NCI-H748 (cell line): ENCODE measurements at regions not wholly inside any gene's neighbourhood (a gene's known extent, or its start where the extent isn't known, plus 50 kb on each side); places are given as distances from the start of the nearest gene placed in this dataset.
"Not testable (repeated sequence)": the region's sequence is repeated elsewhere in the genome, so short reads cannot be mapped to it uniquely, and the experiment has no call there.

Experiments
- DNase-seq: peaks from one replicate; lab custom pipeline; 2025; ENCODE audit not compliant: unreplicated experiment; lab: John Stamatoyannopoulos, UW

DNA sequence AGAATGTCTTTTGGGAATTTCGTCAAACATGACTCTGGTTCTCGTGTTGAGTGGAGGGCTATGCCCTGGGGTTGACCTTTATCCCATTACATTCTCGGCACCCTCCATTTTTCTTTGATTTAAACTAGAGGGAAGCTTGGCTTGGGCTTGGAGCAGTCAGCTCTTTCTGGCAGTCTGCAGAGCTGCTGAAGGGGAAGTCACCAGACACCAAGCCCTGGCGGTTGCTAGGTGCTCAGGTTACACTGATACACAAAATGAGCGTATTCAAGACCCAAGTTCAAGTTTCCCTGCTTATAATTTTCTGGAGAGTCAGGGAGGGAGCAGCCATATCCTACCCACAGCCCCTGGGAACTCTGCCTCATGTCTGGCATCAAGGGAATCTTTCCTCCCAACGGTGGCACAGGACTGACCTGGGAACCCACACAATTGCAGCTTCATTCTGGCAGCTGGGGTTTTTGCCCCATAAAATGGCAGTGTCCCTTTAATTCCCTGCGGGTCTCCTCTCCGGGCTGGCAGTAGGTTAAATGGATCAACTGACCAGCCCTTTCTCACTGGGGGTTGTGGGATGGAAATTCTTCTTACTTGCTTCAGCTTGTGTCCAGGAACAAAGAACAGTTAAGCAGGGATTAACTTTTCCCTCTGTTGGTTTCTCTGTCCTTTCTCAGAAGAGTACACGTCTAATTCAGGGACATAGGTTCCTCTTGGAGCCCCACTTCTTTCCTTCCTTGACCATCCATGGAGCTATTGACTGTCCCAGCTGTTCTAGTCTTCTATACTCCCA lies 110.0 kb upstream of the DLG1 start:
- no peak for DNase-seq

DNA sequence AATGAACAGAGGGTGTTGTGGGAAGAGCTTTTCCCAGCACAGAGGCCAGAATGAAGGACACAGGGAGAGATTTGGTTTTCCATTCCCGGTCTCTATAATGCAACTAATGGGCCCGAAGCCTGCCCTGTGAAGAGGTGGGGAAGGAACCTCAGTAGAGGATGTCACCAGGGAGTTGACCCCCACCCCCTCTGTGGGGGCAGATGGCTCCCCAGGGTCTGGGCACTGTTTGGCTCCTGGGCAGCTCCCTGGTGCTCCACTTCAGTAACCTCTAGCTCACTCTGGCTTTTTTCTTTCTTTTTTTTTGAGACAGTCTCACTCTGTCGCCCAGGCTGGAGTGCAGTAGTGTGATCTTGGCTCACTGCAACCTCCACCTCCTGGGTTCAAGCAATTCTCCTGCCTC lies 109.1 kb upstream of the DLG1 start:
- DNase-seq: no peak

DNA sequence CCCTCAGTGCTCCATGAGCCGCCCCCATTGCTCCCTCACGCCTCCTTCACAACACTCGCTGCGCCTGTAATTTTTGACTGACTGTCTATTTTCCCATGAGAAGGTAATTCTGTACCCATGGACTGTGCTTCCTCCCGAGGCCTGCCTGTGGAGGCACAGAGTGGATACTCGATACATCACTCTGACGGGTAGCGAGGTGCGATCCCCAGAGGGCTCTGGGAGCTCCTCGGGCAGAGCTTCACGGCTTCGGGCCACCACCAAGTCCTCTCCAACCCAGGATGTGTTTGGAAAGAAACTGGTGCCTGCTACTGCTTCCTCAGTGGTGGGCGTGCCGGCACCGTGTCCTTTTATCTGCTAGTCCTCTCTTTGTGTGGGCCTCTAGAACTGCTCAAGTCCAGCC lies 108.6 kb upstream of the DLG1 start:
- DNase-seq: no peak

DNA sequence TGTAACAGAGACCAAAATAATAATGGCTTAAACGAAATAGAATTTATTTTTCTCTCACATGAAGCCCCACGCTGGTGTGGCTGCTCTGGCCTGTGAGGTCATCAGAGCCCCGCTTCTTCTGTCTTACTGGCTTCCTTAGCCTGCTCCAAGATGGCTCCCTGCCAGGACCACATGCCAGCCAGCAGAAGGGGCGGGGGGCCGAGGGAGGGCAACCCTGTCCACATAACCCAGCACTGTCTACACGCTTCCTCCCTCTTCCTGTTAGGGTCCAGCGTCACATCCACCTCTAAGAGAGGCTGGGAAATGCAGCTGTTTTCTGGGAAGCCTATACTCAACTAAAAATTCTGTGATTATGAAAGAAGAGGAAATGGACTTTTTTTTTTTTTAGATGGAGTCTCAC lies 107.9 kb upstream of the DLG1 start:
- DNase-seq: no peak

DNA sequence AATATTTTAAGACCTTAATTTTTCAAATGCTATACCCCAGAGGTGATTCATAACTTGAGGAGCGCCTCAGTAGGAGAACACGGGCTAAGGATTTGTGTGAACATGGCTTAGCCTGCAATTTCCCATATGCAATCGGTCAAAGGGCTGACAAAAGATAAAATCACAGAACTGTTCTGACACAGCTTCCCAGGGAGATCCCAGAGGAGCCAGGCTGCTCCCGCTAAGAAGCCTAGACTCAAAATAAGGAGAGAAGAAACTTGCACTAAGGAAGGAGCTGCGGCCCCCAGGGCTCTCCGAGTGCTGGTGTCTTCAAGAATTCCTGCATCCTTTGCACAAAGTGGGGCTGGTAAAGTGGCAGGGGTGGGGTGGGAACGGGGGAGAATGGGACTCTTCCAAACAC lies 106.3 kb upstream of the DLG1 start:
- DNase-seq: no peak

DNA sequence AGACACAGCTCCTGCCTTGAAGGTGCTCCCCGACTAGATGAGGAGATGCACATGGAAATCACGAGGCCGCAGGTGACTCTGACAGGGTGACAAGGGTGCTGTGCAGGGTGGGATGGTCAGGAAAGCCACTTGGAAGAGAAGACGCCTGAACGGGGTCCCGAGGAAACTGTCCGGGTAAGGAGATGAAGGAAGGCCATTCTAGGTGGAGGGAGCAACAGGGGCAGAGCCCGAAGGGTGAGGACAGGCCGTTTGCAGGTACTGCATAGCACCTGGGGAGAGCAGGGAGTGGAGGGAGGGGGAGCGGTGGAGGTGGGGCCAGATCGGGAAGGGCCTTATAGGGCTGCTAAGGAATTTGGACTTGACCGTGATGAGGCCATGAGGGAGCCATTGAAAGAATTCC lies 105.6 kb upstream of the DLG1 start:
- no peak for DNase-seq

DNA sequence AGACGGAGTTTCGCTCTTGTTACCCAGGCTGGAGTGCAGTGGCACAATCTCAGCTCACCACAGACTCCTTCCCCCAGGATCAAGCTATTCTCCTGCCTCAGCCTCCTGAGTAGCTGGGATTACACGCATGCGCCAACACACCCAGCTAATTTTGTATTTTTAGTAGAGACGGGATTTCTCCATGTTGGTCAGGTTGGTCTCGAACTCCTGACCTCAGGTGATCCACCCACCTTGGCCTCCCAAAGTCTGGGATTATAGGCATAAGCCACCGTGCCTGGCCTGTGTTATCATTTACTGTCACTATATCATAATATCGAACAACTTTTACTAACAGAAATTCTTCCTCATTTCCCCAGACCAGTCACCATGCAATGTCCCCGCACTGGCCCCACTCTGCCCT lies 104.0 kb upstream of the DLG1 start:
- not testable (repeated sequence) for DNase-seq

DNA sequence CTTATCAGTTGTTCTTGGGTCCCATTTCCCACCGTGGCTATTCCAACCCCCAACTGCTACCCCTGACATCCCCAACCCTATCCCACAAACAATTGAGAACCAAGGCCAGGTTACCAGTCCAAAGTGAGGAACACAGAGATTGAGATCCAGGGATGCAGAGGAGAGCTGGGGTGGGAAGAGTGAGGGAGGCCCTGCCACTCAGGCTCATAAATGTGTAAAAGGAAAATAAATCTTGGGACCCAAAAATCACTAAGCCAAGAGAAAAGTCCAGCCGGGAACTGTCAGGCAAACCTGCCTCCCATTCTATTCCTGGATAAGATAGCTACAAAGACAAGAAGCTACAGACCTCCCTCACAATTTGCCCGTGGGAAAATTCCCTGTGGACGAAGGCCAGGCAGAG lies 101.1 kb upstream of the DLG1 start:
- DNase-seq: no peak

DNA sequence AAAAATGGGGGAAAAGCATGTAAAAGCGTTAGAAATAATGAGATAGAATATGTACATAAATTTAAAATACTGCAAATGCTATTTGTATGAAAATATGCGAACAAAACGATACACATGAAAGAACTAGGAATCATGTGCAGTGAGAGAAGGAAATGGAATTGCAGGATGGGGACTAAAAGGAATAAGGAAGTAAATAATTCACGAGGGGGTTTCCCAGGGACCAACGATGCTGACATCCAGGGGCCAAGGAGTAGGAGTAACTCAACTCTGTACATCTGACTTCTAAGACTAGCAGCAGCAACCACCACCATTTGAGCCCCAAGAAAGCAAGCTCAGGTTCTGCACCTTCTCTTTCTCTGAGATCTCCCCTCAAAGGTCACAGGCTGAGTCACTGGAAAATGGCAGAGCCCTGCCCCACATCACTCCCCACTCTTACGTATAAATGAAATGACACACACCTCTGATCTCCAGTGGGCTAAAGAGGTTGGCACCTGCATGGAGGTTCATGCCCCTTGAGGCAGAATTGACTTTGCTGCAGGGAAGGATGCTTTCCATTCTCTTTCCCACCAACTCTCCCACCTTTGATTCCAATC lies 100.0 kb upstream of the DLG1 start:
- no peak for DNase-seq

DNA sequence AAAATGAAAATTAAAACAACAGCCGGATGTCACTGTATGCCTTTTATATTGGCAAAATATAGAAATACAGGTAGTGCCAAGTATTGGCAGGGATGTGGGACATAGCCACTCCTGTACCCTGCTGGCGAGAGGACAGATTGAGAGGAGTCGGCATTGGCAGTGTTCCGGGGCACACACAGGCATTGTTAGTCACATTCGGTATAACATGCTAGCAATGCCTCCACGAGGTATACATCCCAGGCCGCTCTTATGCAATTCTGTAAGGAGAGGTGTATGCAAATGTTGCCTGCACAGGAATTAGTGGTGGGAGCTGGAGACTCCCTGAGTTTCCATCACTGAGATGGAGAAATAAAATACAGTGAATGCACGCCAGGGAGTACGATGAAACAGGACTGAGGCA lies 99.4 kb upstream of the DLG1 start:
- DNase-seq: no peak

DNA sequence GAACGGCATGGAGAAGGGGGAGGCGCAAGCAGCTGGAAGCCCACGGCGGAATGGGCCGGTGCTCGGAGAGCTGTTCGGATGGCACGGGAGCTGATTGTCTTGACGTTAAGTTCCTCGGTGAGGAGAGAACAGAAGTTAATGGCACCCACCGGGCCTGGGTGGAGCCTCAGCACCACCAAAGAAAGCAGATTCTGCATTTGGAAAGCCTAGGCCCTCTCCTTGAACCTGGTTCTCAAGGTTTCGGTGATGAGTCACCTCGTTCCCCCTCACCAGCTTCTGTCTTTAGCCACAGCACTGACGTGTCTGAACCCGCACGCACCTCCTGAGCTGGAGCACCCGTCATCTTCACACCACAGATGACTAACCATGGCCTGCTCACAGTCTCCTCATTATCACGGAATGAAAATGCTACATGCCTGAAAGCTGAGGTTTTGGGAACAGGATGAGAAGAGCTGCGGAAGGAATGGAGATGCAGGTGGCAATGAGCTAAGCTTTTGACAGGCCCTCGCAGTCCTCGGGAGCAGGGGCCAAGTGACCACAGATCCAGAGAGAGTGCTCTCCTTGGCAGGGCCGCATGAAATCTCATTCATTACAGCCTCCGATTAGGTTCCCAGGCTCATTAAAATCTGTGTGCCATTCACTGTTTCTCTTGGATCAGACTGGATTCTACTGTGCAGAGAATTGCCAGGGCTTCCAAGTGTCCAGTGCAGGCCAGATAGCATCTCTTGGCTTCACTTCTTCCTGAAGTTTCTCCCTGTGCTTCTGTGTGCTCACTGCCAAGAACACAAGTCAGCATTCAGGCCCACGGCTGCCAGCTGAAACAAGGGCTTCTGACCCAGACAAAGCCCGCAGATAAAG lies 96.3 kb upstream of the DLG1 start:
- no peak for DNase-seq

DNA sequence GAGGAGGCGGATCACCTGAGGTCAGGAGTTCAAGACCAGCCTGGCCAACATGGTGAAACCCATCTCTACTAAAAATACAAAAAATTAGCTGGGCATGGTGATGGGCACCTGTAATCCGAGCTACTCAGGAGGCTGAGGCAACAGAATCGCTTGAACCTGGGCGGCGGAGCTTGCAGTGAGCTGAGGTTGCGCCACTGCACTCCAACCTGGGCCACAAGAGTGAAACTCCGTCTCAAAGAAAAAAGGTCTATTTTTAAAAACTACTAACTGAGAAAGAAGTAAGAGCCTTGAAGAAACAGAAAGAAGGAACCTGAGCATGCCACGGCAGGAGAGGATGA lies 95.7 kb upstream of the DLG1 start:
- DNase-seq: not testable (repeated sequence)

DNA sequence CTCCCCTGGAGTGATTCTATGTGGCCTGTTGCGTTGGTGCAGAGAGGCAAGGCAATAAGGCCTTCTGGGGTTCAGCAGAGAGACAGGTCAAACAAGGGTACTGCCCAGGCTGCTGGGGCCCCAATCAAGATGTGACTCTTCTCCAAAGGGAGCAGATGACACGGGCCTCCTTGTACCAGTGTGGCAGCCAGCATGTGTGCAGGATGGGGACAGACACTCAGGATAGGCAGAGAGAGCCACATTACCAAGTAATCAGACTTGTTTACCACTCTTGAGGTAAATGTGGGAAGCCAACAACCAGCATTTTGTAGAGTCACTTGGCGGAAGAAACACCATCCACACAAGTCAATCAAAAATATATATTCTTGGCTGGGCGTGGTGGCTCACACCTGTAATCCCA lies 95.3 kb upstream of the DLG1 start:
- DNase-seq: no peak

DNA sequence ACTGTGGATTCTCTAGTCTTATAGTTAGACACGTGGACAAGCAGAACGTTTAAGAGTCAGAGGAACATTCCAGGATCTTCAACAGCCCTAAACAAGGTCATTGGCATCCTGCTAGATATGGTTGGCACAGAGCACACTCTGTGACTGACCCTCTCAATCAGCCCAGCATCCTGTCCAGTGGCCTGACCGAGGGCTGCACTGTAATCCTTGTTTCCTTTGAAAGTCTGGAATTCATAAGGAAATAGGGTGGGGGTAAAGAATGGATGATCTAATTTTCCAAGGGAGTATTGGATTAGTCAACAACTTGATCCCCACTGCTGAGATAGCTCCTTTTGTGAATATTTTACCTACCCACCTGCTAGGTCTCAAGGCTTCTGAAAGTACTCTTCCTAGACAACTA lies 94.5 kb upstream of the DLG1 start:
- DNase-seq: no peak

DNA sequence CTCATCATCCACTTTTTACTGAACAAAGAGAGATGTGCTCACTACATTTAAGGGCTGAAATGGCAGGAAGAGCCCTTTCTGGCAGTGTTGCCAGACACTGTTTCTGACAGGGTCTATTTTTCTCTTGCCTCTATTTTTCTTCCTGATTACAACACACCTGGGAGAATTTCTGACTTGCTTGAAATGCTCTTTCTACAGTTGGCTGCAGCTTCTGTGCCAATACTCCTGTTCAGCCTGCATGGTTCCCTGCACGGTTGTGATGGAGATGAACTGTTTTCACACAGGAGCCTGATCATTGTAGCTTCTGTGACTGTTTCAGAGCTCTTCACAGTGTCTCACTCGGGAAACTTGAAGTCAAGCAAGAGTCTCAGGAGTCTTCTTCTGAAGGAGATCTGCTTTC lies 83.0 kb upstream of the DLG1 start:
- DNase-seq: no peak

DNA sequence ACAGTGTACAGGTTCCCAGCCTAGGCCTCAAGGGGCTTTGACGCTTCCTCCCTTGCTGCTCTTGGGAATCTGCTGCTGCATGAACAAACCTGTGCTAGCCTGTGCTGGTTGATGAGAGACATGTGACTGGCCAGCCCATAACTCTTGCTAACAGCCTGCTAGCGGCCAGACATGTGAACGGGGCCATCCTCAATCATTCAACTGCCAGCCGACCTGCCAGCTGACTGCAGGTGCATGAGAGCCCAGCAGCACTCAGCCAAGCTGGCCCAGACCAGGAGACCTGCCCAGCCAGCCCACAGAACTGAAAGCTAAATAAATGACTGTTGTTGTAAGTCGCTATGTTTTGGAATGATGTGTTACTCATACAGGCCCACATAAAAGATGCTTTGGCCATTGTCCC lies 82.4 kb upstream of the DLG1 start:
- no peak for DNase-seq

DNA sequence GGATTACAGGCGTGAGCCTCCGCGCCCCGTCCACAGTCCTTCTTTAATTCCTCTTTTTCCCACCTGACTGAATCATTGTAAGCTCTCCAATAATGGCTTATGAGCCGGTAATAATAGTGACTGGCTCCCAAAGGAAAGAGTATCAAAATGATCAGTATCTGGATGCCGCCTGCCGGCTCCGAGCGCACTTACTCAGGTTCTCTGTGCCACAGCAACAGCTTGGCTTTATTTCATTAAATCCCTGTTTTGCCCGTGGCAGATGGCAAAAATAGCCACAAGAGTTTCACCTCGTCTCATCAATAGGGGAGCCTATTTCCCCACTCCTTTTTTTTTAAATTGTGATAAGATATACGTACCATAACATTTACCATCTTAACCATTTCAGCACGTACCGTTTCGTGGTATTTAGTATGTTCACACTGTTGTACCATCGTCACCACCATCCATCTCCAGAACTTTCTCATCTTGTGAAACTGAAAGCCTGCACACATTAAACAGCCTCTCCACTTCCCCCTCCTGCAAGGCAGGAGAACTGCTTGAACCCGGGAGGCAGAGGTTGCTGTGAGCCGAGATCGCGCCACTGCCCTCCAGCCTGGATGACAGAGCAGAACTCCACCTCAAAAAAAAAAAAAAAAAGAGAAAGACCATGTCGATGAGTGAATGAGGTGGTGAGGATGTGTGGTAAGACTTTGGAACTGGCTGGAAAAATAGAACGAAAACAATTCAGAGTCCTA lies 80.7 kb upstream of the DLG1 start:
- no peak for DNase-seq

DNA sequence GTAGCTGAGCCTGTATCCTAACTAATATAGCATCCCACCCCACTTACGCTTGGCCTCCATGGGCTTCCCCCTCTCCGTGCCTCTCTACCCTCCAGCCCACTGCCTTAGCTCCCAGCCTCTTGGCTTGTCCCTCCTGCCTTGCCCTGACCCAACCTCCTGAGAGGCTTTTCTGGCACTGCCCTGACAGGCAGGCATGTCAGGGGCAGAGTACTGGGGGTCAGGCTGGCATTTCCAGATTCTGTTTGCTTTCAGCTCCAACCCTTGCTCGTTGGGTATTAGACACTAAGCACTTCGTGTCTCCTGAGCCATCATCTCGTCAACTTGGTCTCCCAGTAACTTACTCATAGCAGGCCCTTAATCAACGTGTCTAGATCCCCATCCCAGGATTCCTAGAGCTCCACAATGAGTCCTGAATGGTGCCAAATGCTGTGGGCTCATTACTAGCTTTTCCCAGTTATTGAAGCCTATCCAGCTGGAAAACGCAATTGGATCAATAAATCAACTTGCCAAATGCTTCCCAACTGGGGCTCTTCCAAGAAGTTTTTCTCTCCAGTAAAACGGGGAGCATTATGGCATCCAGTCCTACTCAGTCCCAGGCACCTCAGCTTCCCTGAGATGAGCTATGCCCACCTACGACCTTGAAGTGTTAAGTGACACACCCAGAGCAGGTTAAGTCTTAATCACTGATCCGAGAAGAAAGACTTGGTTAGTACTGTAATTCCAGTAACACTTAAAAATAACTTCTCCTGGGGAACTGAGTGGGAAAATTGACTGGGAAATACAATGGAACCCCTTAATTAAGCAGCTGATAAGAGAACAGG lies 78.5 kb upstream of the DLG1 start:
- no peak for DNase-seq

DNA sequence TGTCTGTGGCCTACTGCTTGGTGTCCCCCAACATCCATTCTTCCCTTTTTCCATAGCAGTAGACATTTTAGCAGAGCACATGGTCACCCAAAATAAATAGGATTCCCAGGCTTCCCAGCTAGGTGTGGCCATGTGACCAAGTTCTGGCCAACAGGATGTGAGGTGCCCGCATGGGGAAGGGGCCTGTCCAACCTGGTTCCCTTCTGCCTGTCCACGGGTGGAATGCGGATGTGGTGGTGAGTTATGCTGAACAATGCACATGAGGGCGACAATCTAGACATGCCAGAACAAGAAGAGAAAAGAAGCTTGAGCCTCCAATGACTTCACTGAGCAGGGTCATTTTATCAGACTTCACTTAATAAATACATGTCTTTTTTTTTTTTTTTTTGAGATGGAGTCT lies 77.6 kb upstream of the DLG1 start:
- no peak for DNase-seq

DNA sequence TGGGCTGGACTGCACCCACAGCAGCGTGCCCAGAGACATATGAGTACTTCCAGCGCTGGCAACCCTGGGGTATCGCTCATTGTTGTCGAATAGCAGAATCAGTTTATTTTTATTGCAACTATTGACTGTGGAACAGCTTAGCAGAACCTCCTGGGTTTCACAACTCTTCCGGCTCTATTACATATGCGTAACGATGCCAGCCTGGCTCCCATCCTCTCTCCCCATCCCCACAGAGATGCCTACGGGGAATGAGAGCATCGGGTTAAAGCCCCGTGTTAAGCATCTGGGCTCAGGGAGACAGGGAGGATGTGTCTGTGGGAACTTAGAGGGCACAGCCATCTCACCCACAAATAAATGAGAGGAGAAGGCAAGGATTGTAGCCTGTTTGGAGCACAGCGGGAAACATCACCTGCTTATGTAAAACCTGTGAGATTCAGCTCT lies 76.6 kb upstream of the DLG1 start:
- DNase-seq: no peak

DNA sequence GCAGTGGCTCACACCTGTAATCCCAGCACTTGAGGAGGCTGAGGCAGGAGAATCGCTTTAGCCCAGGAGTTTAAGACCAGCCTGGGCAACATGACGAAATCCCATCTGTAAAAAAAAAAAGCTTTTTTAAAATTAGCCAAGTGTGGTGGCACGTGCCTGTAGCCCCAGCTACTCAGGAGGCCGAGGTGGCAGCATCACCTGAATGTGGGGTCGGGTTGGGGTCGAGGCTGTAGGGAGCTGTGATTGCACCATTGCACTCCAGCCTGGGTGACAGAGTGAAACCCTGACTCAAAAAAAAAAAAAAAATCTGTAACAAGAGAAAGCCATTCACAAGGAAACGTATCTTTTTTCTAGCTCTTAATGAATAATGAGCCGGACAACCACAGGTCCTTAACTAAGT lies 74.7 kb upstream of the DLG1 start:
- DNase-seq: no peak
